ENCODE measurements at regions not wholly inside any gene's neighbourhood (a gene's known extent, or its start where the extent isn't known, plus 50 kb on each side); places are given as distances from the start of the nearest gene placed in this dataset.

GRCh38 chr9:14480526-14480925 is 166.6 kb upstream of the NFIB start:
- no peak for TF ChIP-seq EP300 (IDR thresholded peaks at IDR 0.05)
- no peak for TF ChIP-seq POLR2A (IDR thresholded peaks at IDR 0.05; ENCODE audit: low read depth)
- TF ChIP-seq POLR2AphosphoS5 (IDR thresholded peaks at IDR 0.05) = no peak
- no peak for TF ChIP-seq CTCF (IDR thresholded peaks at IDR 0.05)
- intact Hi-C loops (cut with DNase I) = no loop called here
- H3K27ac ChIP-seq (replicated peaks in 1 of 4) = no peak overlapping the region

GRCh38 chr9:14479163-14479560 is 165.2 kb upstream of the NFIB start:
- Histone ChIP-seq H3K4me1 (no peaks in the 10 kb centered on the region), H3K27me3 (no peaks in the 10 kb centered on the region), H3K4me3 (no peak overlapping the region), H3K36me3 (no peaks in the 10 kb centered on the region), H3K27ac (replicated peaks in 1 of 4) (no peak overlapping the region), H3K9me3 (no peaks in the 10 kb centered on the region)
- intact Hi-C loops (cut with DNase I) = no loop called here
- WGBS = 89% methylated on average over 1 of the region's 1 CpG
- TF ChIP-seq CTCF (IDR thresholded peaks at IDR 0.05) (no peak), EP300 (IDR thresholded peaks at IDR 0.05) (no peak), POLR2AphosphoS5 (IDR thresholded peaks at IDR 0.05) (no peak), POLR2A (IDR thresholded peaks at IDR 0.05; ENCODE audit: low read depth) (no peak)
- no peak for DNase-seq (ENCODE audit: extremely low spot score)

More at GRCh38 chr9:14480526-14480925, 166.6 kb upstream of the NFIB start:
- no peak overlapping the region for H3K4me3 ChIP-seq
- no peaks in the 10 kb centered on the region for H3K36me3 ChIP-seq
- no peak for DNase-seq (ENCODE audit: extremely low spot score)
- H3K4me1 ChIP-seq = no peaks in the 10 kb centered on the region
- H3K9me3 ChIP-seq = no peaks in the 10 kb centered on the region
- peaks cover 0 to 6% (median 0%) of the 10 kb centered on the region in 4 donors for H3K27me3 ChIP-seq
- 68% methylated on average over 3 of the region's 3 CpGs for whole genome bisulfite sequencing

- no peak for DNase-seq (ENCODE audit: extremely low spot score)
- H3K27ac ChIP-seq (replicated peaks in 1 of 4) = no peak overlapping the region
- H3K4me1 ChIP-seq = no peaks in the 10 kb centered on the region
- intact Hi-C loops (cut with DNase I) = no loop called here
- 75% methylated on average over 3 of the region's 3 CpGs for WGBS
- no peaks in the 10 kb centered on the region for H3K9me3 ChIP-seq
- TF ChIP-seq CTCF (IDR thresholded peaks at IDR 0.05) (no peak), POLR2AphosphoS5 (IDR thresholded peaks at IDR 0.05) (no peak), POLR2A (IDR thresholded peaks at IDR 0.05; ENCODE audit: low read depth) (no peak), EP300 (IDR thresholded peaks at IDR 0.05) (no peak)
- H3K4me3 ChIP-seq = no peak overlapping the region
- no peaks in the 10 kb centered on the region for H3K27me3 ChIP-seq
- H3K36me3 ChIP-seq = no peaks in the 10 kb centered on the region
Observed at GRCh38 chr9:14478175-14479162, 164.5 kb upstream of the NFIB start.

GRCh38 chr9:14471041-14471440 is 157.1 kb upstream of the NFIB start:
- no peak overlapping the region for H3K27ac ChIP-seq (replicated peaks in 1 of 4)
- H3K36me3 ChIP-seq = no peaks in the 10 kb centered on the region
- no peak for DNase-seq (ENCODE audit: extremely low spot score)
- H3K4me1 ChIP-seq = no peaks in the 10 kb centered on the region
- intact Hi-C loops (cut with DNase I) = no loop called here
- no peaks in the 10 kb centered on the region for H3K9me3 ChIP-seq
- WGBS = 76% methylated on average over 4 of the region's 4 CpGs
- no peak overlapping the region for H3K4me3 ChIP-seq
- H3K27me3 ChIP-seq = no peaks in the 10 kb centered on the region
- TF ChIP-seq POLR2AphosphoS5 (IDR thresholded peaks at IDR 0.05) (no peak), POLR2A (IDR thresholded peaks at IDR 0.05; ENCODE audit: low read depth) (no peak), EP300 (IDR thresholded peaks at IDR 0.05) (no peak), CTCF (IDR thresholded peaks at IDR 0.05) (no peak)
